ENCODE measurements at regions not wholly inside any gene's neighbourhood (a gene's known extent, or its start where the extent isn't known, plus 50 kb on each side); places are given as distances from the start of the nearest gene placed in this dataset.
"Not testable (repeated sequence)": the region's sequence is repeated elsewhere in the genome, so short reads cannot be mapped to it uniquely, and the experiment has no call there.

DNA sequence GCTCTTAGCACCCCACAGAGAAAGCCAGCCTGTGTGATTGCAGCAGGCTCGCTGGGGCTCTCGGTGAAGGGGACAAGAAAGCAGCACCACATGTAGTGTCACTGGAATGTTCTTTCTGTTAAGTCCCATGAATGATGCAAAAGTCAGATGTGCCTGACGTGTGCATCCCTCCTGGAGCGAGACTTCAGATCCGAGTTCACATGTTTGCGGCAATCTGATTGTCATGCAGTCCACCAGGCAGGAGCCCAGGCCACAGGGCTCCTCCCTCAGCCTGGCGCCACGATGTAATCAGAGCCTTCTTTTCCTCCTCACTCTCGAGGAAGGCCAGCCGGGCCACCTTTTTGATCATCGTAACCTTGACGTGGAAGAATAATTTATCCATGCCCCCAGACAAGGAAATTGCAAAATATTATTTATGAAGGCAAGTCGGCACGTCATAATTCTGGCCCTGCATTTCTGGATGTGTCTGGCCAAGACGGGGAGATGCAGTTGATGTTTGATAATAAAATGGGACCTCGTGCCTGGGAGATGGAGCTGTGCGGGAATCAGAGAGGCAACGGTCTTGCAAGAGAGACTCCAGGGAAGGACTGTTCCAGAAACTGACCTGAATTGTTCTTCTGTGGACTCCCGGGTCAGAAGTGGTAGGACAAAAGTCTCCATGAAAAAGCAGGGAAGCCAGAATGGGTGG is 214.6 kb downstream of the PHETA1 start:
- no peak for DNase-seq

DNA sequence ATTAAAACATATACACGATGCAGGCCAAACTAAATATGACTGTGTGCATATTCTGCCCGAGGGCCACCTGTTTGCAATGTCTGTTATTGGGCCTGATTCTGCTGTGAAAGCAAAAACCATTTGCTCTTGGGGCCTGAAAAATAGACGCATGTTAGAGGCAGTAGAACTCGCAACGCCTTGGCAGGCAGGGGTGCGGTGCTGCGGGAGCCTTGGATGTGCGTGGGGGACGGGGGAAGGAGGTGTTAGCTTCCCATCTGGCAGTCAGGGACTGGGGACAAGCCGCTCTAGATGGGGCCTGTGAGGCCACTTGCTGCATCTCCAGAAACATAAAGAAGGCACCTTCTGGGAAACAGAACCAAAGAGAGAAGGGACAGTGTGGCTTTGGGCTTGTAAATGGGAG is 216.3 kb downstream of the PHETA1 start:
- DNase-seq = no peak

DNA sequence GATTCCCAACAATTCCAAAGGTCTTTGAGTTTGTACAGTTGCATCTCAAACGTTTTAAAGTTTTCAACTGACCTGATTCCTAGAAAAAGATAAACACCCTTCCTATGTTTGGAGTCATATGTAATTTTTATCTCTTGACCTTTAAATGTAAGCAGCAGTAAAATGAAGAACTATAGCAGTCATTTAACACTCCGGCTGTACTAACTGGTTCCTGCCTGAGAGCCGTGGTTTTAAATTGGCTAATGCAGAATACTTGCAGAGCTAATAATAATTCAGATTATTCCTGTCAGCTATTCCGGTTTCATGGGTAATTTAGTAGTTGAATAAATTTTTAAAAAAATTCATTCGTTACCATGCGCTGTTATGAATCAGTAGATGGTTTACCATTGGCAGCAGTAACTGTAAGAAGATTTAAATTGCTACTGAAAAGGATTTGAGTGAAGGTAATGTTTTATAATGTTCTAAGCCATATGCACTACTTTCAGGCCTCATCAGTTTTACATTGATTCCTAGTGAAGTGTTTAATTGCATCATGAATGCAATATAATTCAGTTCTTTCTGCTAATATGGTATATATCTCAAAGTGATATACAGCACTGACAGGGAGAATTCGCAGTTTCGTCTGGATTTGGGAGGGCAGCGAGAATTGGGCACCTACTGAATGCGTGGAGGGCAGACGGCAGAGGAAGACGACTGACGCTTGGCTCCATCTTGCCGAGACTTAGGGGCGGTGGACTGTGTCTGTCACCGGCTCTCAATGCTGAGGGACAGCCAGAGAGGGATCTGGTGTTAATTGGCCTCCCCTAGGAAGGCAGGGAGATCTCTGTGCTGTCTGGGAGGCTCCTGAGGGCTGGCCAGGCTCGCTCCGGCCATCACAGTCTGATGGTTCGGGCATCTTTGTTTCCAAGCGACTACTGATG is 217.7 kb downstream of the PHETA1 start:
- DNase-seq = no peak

DNA sequence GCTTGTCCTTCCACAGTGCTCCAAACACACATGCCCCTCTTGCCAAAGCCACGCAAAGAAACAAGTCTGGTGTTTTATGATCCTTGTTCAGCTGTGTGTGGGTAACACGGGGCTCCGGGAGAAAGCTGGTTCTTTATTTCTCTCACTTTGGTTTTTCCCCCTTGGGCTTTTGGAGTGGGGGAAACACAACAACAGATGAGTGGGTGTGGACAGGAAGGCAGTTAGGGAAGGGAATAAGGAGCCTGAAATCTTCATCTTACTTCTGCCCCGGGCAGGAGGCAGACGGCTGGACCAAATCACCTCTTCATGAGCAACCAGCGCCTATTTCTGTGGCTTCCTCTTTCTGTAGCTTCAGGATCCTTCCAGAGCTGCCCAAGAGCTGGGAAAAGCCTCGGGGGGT is 218.5 kb downstream of the PHETA1 start:
- no peak for DNase-seq

DNA sequence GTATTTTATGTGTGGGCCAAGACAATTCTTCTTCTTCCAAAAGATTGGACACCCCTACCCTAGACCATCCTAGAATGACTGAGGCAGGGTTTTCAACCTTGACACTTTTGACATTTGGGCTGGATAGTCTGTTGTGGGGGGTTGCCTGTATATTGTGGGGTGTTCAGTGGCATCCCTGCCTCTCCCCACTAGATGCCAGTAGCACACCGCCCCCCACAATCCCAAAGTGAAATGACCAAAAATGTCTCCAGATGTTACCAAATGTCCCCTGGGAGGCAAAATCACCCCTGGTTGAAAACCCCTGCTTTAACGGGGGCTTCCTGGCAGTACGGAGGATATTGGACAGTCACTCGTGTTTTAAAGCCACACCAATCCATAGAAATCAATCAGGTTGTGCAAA is 219.6 kb downstream of the PHETA1 start:
- DNase-seq = no peak

DNA sequence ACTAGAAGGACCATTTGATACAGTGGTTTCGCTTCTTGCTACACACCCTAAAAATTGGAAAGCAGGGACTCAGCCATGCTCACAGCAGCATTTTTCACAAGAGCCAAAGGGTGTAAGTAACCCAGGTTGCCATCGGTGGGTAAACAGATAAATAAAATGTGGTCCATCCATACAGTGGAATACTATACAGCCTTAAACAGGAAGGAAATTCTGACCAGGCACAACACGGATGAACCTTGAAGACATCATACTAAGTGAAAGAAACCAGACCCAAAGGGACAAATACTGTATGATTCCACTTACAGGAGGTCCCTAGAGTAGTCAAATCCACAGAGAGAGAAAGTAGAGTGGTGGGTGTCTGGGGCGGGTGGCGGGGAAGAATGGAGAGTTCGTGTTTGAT is 220.9 kb downstream of the PHETA1 start:
- DNase-seq = no peak

DNA sequence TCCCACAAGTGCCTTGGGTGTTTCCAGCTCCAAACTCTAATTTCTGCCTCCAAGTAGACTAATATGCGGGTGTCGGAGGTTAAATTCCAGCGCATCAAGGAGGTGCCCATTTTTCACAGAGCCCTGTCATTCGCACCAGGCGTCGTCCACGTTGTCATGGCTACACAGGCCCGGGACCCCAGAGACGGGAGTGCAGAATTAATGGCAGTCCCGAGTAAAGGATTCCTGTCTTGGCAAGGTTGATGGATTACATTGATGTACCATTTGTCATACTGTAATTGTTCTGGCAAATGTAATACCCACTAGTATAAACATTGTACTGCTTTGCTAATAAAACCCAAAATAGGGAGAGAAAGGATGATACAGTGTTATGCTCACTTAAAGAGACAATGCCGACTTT is 222.9 kb upstream of the MYL2 start:
- DNase-seq = no peak

DNA sequence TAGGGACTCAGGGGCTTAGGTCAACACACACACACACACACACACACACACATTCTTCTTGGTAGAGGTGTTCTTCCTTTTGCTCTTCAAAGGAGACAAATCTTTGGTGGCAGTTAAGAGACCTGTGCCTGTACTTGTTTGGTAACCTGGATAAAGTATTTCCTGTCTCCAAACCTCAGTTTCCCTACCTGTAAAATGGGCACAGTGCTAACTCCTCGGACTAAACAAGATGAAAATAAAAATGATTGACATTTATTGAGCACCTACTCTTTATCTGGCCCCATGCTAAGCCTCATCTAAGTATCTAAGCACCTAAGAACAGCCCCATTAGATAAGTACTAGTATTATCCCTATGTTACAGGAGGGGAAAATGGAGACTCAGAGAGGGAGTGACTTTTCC is 220.8 kb upstream of the MYL2 start:
- no peak for DNase-seq

DNA sequence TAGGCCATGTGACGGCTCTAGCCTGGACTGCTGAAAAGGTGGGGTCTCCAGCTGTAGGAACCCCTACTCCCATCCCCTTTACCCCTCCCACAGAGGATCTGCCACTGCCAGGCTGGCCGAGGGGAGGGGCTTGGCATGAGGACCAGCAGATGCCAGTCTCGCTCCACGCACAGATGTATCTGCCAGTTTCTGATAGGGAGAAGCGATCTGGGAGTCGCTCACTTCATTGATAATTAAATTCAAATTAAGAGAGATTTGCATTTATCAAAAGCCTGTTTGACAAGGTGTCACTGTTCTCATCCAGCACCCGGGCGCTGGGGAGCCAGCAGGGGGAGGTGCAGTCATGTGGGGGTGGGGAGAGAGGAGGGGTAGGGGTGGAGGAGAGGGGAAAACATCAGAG is 217.6 kb upstream of the MYL2 start:
- DNase-seq = no peak

DNA sequence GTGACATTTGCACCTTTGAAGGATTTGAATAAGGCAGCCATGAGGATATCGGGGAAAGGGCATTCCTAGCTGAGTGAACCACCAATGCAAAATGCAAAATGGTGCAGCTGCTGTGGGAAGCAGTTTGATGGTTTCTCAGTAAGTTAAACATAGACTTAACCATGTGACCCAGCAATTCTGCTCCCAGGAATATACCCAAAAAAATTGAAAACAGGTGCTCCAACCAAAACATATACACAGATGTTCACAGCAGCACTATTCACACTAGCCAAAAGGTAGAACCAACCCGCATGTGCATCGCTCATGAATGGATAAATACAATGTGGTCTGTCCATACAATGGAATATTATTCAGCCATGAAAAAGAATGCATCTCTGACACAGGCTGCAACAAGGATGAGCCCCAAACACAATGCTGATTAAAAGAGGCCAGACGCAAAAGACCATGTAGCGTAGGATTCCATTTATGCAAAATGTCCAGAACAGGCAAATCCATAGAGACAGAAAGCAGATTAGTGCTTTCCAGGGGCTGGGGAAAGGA is 215.0 kb upstream of the MYL2 start:
- DNase-seq = no peak

DNA sequence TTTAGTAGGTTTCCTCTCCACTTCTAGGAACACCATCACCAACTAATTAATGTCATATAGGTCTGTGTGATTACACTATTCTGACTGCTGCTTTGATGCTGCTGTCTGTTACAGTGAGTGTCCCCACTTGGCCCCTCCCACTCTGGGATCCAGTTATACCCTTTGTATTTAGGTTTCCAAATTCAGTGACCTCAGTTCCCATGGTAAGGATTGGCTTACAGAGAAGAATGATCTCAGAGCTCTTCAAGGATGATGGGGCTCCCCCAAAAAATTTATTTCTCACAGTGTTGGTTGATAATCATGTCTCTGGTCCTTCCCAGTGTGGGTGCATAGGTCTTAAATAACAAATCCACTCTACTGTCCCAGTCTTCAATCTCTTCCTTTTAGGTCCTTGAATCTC is 210.0 kb upstream of the MYL2 start:
- DNase-seq = no peak

DNA sequence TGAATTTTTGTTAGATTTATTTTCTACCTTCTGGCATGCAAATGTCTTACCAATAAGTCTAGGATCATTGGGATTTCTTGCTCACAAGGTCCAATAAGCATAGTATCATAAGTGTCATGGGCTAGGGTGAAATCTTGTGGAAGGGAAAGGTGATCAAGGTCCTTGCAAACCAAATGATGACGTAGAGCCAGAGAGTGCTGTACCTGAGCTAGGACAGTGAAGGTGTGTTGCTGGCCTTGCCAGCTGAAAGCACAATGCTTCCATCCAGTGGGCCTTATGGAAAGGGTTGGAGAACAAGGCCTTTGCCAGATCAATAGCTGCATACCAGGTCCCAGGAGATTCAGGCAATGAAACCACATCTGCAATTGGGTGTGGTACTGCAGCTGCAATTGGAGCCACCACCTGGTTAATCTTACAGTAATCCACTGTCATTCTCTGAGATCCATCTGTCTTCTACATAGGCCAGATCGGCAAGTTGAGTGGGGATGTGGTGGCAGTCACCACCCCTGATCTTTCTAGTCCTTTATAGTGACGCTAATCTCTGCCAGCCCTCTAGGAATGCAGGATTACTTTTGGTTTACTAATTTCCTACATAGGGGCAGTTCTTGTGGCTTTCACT is 208.9 kb upstream of the MYL2 start:
- no peak for DNase-seq

DNA sequence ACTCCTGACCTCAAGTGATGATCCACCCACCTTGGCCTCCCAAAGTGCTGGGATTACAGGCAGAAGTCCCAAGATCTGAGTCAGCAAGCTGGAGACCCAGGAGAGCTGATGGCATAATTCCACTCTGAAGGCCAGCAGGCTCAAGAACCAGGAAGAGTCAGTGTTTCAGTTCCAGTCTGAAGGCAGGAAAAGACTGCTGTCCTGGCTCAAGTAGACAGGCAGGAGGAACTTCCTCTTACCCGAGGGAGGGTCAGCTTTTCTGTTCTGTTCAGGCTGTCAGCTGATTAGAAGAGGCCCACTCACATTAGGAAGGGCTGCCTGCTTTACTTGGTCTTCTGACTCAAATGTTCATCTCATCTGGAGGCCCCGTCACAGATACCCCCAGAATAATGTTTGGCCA is 206.0 kb upstream of the MYL2 start:
- no peak for DNase-seq

DNA sequence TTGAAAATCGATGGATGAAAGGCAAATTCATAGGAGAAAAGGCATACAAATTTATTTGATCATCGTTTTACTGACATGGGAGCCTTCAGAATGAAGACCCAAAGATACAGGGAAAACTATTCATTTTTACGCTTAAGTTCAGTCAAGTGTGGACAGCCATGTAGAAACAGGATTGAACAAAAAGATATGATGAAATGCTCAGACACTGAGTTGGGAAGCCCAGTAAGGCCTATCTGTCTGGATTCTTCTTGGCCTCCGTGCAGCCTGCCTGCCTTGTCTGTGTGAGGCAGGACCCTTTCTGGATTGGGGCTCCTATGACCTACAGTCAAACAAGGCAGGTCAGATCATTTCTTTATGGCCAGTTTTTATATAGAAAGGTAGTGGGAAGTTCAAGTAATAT is 203.8 kb upstream of the MYL2 start:
- no peak for DNase-seq

DNA sequence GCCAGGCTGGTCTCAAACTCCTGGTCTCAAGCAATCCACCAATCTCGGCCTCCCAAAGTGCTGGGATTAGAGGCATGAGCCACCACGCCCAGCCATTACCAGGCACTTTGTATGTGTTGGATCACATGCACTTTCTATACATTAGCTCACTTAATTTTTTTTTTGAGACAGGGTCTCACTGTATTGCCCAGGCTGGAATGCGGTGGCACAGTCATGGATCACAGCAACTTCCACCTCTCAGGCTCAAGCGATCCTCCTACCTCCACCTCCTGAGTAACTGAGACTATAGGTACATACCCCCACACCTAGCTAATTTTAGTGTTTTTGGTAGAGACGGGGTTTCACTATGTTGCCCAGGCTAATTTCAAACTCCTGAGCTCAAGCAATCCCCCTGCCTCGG is 203.0 kb upstream of the MYL2 start:
- no peak for DNase-seq

DNA sequence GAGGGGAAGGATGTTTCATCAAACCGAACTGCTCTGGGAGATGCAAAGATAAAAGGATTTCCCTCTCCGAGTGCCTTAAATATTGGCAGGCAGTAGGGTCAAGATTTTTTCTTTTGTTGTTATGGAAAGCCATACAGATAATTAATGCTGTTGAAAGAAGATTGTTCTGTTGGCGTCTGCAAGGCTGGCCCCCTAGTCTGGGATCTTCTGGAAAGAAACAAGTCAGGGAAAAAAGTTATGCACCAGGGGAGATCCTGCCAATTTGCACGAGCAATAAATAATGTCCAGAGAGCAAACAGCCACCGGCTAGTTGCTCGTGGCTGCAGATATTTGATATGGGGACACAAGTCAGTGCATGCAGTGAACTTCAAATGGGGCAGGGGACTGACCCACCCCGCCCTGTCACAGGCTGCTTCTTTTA is 202.1 kb upstream of the MYL2 start:
- DNase-seq = no peak

DNA sequence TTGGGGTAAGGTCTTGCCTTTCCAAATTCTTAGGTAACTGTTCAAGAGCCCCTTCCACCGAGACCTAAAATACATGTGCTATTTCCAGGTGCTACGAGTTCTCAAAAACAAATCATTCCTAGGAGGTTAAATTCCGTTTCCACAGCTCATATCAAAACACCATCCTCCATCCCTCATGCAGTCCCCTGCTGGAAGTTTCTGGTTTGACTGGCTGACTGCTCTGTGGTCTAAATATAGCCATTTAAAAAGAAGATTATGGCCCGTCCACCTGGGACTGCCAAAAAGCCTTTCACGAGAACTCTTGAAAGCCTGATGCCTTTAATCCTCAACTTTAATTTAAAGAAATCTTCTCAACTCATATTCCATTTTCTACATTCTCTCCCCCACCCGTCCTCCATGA is 201.5 kb upstream of the MYL2 start:
- no peak for DNase-seq

DNA sequence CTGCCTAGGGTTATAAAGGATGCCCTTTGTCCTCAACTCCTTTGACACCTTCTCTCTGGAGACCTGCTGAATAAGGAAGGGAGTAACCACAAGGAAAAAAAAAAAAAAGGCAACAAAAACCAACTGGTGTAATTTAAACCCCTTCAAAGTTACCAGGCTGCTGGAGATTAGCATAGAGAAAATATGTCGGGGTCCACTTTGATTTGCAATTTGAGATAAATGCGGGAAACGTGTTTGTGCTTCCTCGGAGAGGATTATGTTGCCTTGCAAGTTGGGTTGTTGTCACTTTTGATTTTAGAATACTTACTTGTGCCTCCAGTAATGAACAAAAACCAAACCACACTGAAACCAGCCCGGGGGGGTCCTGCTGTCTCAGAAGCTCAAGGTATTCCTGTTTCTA is 200.2 kb upstream of the MYL2 start:
- no peak for DNase-seq

DNA sequence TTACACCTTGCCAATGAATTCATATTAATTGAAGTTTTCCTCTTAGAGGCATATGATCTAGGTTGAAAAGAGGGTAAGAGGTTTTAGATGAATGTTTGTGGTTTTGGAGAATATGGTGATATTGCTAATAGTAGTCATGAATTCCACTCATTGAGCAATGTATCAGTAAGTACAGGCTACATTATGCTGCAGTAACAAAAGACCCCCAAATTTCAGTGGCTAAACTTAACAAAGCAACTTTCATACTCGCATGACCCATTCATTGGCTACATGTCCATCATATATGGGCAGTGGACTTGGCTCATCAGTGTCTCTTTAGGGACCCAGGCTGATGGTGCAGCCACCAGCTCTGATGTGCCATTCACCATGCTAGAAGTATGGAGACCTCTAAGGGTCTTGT is 196.6 kb upstream of the MYL2 start:
- DNase-seq = no peak

DNA sequence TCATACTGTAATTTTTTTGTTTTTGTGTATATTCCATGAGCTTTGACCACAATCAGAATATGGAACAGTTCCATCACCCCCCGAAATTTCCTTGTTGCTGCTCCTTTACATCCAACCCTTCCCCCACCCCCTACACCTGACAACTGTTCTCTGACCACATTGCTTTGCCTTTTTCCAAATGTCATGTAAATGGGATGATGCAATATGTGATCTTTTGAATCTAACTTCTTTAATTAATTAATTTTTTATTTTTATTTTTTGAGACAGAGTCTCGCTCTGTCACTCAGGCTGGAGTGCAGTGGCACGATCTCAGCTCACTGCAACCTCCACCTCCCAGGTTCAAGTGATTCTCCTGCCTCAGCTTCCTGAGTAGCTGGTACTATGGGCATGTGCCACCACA is 192.9 kb upstream of the MYL2 start:
- DNase-seq = not testable (repeated sequence)

DNA sequence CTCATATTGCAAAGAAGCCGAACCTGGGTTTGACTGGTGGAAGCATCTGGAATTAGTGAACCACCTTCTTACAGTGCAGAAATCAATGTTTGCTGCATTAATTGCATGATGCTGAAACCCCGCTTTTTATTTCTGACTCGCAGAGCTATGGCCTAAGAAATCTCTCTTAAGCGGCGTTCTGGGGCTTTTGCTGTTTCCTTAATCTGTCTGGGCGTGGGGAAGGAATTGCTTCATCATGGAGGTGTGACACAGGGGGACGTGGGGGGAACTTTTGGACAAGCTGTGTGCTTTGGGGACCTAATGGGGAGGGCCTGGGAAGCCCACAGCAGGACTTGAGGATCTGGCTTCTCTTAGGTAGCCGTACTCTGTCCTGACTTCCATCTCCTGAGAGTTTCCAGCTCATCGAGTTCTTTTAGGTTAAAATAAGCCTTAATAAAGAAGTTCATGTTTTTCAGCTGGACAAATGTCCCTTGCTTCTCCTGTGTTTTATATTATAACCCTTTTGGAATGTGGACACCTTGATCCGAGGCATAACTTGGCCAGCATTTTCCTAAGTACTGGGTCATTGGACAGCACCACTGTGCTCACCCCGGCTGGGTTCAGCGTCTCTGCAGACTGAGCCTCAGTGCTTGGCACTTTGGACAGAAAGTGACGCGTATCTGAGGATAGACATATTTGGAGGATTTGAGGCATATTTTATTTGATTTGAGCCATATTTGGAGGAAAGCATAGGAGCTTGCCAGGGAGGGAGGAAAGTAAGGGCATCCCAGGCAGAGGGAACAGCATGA is 192.1 kb upstream of the MYL2 start:
- DNase-seq = no peak

DNA sequence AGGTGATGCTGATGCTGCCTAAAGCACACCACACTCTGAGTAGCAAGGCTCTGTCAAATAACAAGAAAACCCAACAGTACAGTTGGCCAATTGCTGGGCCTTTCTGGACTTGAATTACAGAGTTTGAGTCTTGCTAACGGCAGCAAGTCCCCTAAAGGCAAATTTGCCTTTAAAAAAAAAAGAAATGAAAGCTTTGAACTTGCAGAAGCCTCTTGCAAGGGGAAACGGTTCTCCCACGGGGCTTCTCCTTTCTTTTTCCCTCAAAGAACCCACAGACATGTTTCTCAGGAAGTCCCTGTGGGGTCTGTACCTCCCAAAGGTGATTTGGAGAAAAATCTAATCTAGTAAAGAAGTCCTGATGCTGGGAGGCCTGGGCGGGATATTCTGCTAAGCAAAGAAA is 191.3 kb upstream of the MYL2 start:
- DNase-seq = no peak

Data from tongue (tissue), 1 donor.